Epidermal melanocyte (primary cell): ENCODE measurements at regions not wholly inside any gene's neighbourhood (a gene's known extent, or its start where the extent isn't known, plus 50 kb on each side); places are given as distances from the start of the nearest gene placed in this dataset.
"Not testable (repeated sequence)": the region's sequence is repeated elsewhere in the genome, so short reads cannot be mapped to it uniquely, and the experiment has no call there.

ENCODE experiments used
- DNase-seq: peaks from one replicate; pipeline ENCODE4 v3.0.0; 2011; ENCODE audit warnings: low spot score; ENCODE audit not compliant: insufficient read length

DNA sequence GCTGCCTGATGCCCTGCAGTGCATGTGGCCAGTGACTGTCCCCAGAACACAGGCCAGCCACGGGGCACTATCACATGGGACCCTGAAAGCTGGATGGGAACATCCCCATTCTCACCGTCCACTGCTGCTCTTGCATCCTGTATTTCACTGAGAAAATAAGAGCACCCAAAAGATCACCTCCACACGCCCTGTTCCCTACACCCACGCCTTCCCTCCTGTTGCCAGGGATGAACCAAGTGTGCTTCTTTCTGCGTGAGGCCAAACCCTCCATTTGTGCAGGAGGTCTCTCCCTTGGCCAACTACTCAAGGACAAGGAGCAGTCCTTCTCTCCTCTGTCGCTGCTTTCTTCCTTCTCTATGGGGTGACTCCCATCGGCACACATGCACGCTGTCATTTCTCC lies 118.3 kb downstream of the LRRC37A3 start:
- DNase-seq: not testable (repeated sequence)

DNA sequence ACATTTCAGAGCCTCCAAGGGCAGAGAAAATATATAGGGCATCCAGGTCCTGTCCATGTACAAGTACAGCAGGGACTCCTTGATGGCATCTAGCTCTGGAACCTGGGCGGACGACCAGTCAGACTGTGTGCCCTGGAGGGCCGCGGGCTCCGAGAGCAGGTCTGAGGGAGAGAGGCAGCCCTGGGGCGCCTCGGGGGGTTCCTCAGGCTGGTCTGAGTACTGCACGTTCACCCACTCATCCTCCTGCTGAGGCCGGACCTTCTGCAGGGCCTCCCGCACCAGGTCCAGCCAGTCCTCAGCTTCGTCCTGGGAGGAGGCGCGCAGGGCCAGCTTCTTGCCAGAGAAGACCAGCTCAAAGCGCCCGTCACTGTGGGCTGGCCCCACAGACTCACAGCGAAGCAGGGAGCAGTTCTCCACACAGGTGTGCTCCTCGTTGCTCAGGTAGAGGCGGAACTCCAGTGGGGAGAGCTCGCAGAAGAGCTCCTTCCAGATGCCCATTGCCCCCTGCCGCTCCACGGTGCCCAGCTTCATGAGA lies 118.8 kb downstream of the LRRC37A3 start:
- not testable (repeated sequence) for DNase-seq

DNA sequence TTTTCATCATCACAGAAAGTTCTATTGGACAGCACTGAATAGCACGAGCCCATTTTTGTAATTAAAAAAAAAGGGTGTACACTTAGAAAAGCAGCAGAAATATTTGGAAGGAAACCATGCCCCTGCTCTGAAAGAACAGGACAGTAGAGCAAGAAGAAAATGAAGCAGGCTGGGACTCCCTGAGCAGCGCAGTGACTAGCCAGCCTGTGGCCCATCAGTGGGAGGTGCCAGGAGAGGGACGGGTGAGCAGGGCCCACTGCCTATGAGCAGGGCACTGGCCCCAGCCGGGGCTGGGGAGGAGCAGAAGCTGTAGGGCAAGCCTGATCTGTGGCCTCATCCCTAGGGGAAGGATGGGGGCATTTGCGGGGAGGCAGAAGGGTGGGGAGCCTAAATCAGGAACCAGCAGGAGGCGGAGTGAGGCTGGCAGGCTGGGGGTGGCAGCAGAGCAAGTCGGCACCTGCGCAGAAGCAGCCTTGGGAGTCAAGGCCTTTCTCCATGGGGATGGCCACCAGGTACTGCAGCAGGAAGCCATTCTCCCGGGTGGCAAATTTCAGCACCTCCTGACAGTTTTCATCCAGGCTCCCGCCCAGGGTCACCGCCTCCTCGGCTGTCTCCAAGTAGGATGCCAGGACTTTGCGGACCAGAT lies 119.6 kb downstream of the LRRC37A3 start:
- DNase-seq: not testable (repeated sequence)

DNA sequence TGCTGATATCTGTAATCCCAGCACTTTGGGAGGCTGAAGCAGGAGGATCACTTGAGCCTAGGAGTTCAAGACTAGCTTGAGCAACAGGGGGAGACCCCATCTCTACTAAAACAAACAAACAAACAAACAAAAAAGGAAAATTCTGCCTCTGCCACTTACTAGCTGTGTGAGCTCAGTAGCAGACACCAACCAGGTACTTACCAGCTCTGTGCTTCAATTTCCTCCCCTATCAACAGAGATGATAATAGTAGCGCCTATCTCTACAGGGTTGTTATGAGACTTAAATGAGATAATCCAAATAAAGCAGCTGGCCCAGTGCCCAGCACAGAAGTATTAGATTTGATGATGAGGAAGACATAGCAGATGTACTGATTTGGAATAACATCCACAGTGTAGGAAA lies 120.3 kb downstream of the LRRC37A3 start:
- DNase-seq: not testable (repeated sequence)

DNA sequence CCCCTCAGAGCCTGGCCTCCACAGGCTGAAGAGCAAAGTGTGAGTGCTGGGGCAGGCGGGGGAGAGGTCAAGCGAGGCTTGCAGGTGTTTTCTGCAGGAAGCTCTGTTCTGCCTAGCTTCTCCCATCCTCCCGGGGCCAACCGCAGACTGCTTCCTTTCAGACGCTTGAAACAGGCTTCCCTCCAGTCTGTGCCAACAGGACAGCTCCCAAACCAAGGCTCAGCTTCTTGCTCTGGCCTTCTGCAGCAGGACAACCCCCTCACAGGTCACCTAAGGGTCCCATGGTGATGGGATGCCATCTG lies 120.8 kb downstream of the LRRC37A3 start:
- not testable (repeated sequence) for DNase-seq

DNA sequence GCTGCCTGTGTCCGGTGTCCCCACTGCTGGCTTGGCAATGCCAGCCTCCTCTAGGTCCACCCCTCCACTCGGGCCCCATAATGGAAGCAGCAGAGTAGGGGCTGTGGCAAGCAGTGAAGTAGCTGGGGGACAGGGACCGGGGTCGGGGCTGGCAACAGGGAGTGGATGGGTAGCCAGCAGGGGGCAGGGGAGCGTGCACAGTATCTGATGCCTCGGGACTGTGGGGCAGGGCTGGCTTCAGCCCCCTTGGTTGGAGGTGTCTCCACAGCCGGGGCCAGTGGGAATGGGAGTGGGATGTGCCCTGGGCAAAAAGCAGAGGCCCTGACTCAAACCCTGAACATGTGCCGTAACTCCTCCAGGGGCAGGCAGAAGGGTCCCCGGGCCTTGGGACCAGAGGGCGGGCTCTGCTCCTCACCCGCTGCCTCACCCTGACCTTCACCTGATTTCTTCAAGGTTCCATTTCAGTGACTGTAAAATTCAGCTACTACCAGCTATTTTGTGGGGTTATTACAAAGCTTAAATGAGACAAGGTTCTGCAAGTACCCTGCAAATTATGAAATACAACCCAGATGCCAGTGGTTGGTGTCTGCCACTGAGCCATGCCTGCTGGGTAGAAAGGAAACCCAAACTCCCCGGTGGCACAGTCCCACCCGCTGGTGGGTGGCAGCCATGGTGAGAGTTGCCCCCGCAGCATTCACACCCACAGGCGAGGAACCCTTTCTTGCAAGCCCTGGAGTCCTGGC lies 121.4 kb downstream of the LRRC37A3 start:
- not testable (repeated sequence) for DNase-seq

DNA sequence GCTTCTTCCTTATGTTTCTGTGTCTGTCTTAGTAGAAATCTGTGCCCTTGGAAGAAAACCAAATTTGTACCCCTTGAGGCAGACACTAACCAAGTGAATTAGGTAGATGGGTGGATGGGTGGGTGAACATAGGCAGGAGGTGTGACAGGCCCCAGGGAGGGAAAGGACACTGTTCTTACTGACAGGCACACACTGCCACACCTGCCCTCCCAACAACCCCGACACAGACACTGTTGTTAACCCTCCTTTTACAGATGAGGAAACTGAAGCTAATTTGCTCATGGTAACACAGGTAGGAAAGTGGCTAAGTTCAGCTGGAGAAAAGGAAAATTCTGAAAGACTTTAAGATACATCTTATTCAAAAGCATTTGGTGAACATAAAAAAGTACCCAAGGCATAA lies 123.9 kb downstream of the LRRC37A3 start:
- DNase-seq: not testable (repeated sequence)

DNA sequence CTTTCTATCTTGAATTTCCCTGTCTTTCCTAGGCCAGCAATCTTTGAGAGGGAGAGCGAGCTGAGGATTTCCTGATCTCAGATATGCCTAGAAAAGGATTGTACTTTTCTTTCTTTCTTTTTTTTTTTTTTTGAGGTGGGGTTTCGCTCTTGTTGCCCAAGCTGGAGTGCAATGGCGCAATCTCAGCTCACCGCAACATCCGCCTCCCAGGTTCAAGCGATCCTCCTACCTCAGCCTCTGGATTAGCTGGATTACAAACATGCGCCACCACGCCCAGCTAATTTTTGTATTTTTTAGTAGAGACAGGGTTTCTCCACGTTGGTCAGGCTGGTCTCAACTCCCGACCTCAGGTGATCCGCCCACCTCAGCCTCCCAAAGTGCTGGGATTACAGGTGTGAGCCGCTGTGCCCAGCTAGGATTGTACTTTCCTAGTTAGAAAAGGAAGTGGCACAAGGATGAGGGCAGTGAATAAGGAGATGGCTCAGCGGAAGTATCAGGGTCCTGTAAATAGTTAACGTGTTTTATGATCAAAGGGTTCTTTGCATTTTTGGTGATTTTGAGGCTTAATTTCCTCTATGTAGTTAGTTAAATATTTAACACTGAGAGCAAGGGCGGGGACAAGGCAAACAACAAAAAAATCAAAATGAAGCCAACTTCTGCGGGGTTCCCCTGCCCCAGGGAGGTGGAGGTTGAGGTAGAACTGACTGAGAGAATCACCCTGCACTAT lies 124.6 kb downstream of the LRRC37A3 start:
- DNase-seq: not testable (repeated sequence)

DNA sequence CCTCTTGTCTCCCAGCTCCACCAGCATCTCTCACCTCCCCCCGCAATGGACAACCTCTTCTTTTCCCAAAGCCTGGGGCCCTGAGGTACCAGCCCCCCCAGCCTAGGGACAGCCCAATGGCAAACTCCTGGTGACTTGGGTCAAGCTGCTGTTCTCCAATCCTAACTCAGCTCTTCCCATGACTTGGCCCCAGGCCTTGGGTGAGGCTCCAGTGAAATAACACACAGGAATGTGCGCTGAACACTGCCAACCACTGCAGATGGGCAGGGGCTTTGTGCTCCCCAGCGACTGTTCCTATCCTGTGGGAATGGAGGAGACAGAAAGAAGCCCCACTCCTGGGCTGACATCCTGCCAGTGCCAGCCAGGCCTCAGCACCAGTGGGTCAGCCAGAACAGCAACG lies 125.2 kb downstream of the LRRC37A3 start:
- DNase-seq: not testable (repeated sequence)

DNA sequence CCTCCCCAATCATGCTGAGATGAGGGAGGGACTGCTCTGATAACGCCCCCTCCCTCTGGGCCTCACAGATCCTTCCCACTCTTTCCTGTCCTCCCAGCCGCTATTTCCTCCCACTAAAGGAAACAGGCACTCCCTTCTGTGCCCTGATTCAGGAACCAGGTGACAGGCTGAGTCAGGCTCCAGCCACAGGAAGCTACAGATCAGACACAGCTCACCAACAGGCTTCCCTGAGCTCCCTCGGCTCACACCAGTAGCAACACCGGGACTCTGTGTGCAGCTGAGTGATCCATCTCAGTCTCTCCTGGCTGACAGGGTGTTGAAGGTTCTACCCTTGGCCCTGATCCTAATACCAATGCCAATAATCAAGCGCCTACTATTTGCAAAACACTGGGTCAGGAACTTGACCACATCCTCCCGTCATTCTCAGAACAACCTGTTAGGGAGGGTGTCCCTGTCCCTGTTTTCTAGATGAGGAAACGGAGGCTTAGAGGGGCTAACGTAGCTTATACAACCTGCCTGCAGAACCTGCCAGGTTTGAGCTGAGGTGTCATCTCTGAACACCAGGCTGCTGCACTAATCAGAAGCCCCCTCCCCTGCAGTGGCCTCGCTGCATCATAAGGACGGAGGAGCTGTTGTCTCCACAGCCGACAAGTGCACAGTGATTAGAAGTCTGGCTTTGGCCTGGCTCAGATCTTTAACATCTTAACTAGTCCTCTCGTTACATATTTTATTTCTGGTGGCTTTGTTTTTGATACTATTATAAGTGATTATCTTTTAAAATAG lies 126.3 kb downstream of the LRRC37A3 start:
- DNase-seq: not testable (repeated sequence)

DNA sequence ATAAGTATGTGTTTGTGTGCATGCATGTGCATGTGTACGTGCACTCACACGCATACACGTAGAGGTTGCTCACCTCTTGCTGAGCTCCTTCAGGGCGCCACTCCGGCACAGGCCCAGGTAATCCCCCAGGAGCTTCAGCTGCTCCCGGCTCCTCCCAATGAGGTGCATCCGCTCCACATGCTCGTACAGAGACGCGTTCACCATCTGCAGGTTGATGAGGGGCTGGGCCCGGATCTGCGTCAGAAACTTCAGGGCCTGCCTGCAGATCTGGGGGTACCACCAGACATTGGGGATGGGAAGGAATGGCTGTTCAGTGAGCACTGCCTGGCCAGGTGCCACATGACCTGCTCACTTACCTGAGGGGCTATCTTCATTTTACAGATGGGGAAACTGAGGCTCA lies 127.0 kb downstream of the LRRC37A3 start:
- DNase-seq: not testable (repeated sequence)

DNA sequence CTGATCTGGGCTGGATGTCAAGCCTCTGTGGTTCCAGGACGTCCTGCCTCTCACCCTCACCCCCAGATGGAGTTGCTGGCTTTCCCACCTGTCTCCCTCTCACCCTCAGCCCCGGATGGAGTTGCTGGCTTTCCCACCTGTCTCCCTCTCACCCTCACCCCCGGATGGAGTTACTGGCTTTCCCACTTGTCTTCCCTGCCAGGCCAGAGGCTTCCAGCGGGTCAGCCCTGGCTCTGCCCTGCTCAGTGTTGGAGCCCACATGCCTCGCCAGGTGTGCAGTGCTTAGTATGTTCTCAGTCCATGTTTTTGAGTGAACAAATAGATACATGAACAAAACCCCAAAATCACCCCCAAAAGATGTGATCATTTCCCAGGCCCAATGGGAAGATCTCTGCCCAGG lies 127.6 kb downstream of the LRRC37A3 start:
- DNase-seq: not testable (repeated sequence)

DNA sequence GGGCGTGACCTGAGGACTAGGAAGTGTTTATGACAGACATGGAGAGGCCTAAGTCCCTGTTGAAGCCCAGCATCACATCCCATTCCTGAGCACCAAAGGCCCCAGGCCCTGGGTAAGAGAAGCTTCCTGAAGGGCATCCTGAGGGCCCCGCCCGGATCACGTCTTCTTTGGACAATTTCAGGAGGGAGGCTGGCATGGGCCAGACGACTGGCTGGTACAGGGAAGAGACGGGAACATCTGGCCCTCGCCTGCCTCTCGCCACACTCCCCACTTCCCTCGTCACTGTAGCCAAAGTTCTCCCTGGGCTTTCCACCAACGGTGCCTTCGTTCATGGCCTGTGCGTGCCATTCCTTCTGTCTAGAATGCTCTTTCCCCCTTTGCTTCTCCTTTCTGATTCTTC lies 128.1 kb downstream of the LRRC37A3 start:
- not testable (repeated sequence) for DNase-seq

DNA sequence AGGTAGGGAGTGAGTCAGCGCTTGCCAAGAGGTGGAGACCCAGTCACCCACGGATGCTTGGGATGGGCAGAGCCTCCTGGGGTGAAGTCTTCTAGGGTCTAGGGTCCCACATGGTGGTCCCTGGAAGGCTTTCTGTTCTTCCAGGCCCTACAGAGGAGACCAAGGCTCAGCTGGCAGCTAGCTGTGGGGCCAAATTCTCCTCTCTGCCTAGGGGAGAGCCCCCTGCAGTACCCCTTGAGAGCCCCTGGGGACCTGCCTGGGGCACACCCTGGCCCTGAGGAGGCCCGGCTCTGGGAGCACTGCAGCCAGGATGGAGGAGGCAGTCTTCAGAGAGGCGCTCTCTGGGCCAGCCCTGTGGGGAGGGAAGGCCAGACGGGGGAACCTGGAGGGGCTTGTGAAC lies 128.6 kb upstream of the SMURF2 start:
- DNase-seq: not testable (repeated sequence)

DNA sequence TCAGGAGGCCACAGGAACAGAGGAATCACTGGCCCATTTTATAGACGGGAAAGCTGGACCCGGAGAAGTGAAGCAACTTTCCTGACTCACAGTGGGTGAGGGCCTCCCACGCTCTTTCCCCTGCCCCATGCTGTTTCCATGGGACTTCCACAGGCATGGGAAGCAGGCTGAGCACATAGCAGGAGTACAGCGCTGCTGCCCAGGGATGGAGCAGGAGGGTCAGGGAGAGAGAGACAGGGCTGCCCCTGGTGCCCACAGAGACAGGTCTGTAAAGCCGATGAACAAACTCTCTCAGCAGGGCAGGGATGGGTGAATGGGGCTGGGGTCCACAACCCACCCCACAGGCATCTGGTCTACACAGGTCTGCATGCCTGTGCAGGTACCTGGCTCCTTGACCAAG lies 128.1 kb upstream of the SMURF2 start:
- not testable (repeated sequence) for DNase-seq

DNA sequence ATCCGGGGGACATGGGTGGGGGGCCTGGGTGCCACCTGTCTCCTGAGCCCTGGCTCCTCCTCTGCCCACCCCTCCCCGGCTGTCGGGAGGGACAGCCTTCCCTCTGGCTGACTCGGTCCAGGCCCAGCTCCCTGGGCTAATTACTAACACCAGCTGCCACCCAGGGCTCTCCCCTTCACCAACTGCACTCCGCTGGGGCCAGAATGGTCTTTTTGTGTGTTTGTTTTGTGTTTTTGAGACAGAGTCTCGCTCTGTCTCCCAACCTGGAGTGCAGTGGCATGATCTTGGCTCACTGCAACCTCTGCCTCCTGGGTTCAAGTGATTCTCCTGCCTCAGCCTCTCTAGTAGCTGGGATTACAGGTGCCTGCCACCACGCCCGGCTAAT lies 126.9 kb upstream of the SMURF2 start:
- DNase-seq: not testable (repeated sequence)

DNA sequence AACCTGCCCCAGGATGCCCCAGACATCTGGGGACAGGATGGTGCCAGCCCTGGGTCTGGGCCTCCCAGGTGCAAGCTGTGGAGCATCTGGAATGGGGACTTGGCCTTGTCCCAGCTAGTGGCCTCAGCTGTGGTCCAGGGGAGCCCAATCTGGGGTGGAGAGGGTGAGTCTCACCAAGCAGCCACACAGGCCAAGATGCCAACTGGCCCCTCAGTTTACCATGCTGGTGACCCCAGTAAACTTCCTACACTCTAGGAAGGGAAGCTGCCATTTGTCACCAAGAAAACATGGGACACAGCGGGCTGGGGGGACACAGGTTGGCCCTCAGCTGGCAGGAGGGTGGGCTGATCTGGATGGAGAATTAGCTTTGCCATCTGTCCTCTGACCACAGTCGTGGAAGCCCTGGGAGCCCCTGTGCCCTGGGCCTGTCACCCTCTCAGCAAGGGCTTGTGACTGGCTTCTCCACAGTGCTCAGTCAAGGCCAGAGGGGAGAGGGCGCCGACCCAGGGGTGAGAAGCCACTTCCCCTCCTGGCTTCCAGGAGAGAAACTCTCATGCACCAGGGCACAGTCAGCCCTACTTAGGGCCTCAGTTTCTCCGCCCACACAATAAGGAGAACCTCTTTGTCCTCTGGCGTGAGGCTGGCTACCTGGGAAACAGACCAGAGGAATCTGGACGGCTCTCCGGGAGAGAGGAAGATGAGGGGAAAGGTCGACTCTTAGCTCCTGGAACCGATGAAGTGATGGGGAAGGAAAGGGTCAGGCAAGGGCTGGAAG lies 126.4 kb upstream of the SMURF2 start:
- DNase-seq: no peak

DNA sequence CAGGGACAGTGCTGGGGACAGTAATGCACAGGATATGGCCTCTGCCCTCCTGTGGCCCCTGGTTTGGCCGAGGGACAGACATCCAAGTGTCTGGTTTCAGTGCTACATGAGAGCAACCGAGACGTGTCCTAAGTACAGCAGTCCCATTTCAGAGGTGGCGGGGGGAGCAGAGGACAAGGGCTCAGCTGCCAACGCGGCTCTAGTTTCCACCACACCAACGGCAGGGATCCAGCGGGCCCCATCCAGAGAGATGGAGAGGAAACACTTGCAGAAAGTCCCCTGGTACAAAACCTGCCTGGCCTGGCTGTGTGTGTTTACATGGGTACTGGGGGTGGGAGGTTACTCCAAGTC lies 125.8 kb upstream of the SMURF2 start:
- DNase-seq: no peak

DNA sequence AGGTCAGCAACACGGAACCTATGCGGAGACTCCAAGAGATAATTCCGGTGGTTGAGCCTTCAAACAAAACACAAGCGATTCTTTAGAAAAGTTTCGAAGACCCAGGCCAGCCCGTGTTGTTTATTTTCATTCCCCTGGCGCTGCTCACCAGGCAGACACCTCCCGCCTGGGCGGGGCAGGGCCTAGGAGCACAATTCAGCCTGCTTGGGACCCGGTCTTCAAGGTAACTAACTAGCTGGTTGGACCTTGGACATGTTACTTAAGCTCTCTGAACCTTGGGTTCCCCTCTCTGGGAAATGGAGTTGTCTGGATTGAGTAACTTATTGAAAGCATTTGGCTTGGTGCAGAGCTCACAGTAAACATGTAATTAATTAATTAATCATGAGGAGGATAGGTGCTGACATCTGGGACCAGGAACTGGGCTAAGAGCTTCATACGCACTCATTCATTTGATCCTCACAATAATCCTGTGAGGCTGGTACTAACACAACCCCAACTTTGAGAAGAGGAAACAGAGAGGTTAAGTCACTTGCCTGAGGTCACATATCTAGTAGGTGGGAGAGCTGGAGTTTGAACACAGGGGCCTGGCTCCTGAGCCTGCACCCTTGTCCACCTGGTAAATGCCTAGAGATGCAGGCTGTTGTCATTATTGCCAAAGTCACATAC lies 125.3 kb upstream of the SMURF2 start:
- DNase-seq: no peak

DNA sequence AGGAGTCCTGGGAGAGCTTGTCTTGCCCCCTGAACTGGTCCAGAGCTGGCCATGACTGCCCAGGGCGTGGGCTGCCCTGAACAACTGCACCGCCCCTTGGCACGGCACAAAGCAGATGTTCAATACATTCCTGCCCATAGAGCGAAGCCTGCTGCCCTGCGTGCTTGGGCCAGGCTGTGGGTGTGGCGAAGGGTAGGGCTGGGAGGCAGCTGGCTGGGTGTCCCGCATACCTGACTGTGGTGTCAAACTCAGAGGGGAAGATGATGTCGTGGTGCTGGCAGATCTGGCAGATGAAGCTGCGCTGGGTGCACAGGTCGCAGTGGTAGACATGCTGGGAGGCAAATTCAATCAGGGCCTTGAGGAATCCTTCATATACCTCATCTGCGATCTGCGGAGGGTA lies 124.2 kb upstream of the SMURF2 start:
- DNase-seq: no peak
